H9 (cell line): ENCODE measurements at regions not wholly inside any gene's neighbourhood (a gene's known extent, or its start where the extent isn't known, plus 50 kb on each side); places are given as distances from the start of the nearest gene placed in this dataset.

Experiments
- DNase-seq: peaks from one replicate; pipeline ENCODE4 v3.0.0-alpha.2; 2017
- H2AFZ ChIP-seq: one replicate; pipeline ENCODE4 v1.6.1; 2013; ENCODE audit warnings: mild to moderate bottlenecking, low read length, control low read depth, moderate library complexity
- H2AK5ac ChIP-seq: 2 replicates; pipeline ENCODE4 v1.6.1; 2013; ENCODE audit warnings: low read length, control low read depth, mixed read lengths; ENCODE audit not compliant: insufficient read length
- H2BK120ac ChIP-seq: one replicate; pipeline ENCODE4 v1.6.1; 2013; ENCODE audit warnings: low read depth, mild to moderate bottlenecking, low read length, control low read depth, inconsistent platforms; ENCODE audit not compliant: poor library complexity, severe bottlenecking
- H2BK12ac ChIP-seq: 2 replicates; pipeline ENCODE4 v1.6.1; 2013; ENCODE audit warnings: low read length, control low read depth, mixed read lengths, low read depth; ENCODE audit not compliant: insufficient read length
- H2BK15ac ChIP-seq: 2 replicates; pipeline ENCODE4 v1.6.1; 2013; ENCODE audit warnings: low read depth, low read length, control low read depth
- H2BK20ac ChIP-seq: one replicate; pipeline ENCODE4 v1.6.1; 2013; ENCODE audit warnings: low read depth, mild to moderate bottlenecking, low read length, control low read depth, inconsistent platforms; ENCODE audit not compliant: poor library complexity, severe bottlenecking
- H2BK5ac ChIP-seq: 2 replicates; pipeline ENCODE4 v1.6.1; 2013; ENCODE audit warnings: low read length, control low read depth, mixed read lengths; ENCODE audit not compliant: insufficient read length
- H3K14ac ChIP-seq: 2 replicates; pipeline ENCODE4 v1.6.1; 2013; ENCODE audit warnings: low read length, control low read depth; ENCODE audit not compliant: insufficient read depth
- H3K18ac ChIP-seq: 2 replicates; pipeline ENCODE4 v1.6.1; 2013; ENCODE audit warnings: low read depth, mild to moderate bottlenecking, mixed read lengths, low read length, control low read depth; ENCODE audit not compliant: insufficient read length
- H3K23ac ChIP-seq: 2 replicates; pipeline ENCODE4 v1.6.1; 2013; ENCODE audit warnings: low read length, control low read depth, mixed read lengths, low read depth; ENCODE audit not compliant: insufficient read length
- H3K23me2 ChIP-seq: 2 replicates; pipeline ENCODE4 v1.6.1; 2013; ENCODE audit warnings: low read depth, mild to moderate bottlenecking, mixed read lengths, low read length, control low read depth; ENCODE audit not compliant: insufficient read length, poor library complexity, severe bottlenecking
- H3K27ac ChIP-seq: 2 replicates; pipeline ENCODE4 v1.5.1; 2013; ENCODE audit warnings: low read length, control low read depth, mixed read lengths, low read depth; ENCODE audit not compliant: insufficient read length
- H3K27me3 ChIP-seq: 2 replicates; pipeline ENCODE4 v1.6.1; 2013; ENCODE audit warnings: low read length, control low read depth, inconsistent platforms; ENCODE audit not compliant: insufficient read depth
- H3K4ac ChIP-seq: 2 replicates; pipeline ENCODE4 v1.6.1; 2013; ENCODE audit warnings: low read depth, mild to moderate bottlenecking, control low read depth, inconsistent platforms, low read length, moderate library complexity
- H3K4me1 ChIP-seq: 2 replicates; pipeline ENCODE4 v1.6.1; 2013; ENCODE audit warnings: low read length, control low read depth, inconsistent platforms; ENCODE audit not compliant: insufficient read depth
- H3K4me2 ChIP-seq: 2 replicates; pipeline ENCODE4 v1.6.1; 2013; ENCODE audit warnings: low read length, control low read depth, mixed read lengths; ENCODE audit not compliant: insufficient read length, insufficient read depth
- H3K56ac ChIP-seq: 2 replicates; pipeline ENCODE4 v1.6.1; 2013; ENCODE audit warnings: low read depth, mild to moderate bottlenecking, mixed read lengths, low read length, control low read depth; ENCODE audit not compliant: insufficient read length
- H3K79me1 ChIP-seq: 2 replicates; pipeline ENCODE4 v1.6.1; 2013; ENCODE audit warnings: low read depth, mild to moderate bottlenecking, moderate library complexity, low read length, control low read depth, inconsistent platforms; ENCODE audit not compliant: insufficient read depth, poor library complexity, severe bottlenecking
- H3K79me2 ChIP-seq: 2 replicates; pipeline ENCODE4 v1.6.1; 2013; ENCODE audit warnings: low read length, control low read depth, inconsistent platforms; ENCODE audit not compliant: insufficient read depth
- H3K9ac ChIP-seq: 2 replicates; pipeline ENCODE4 v1.6.1; 2013; ENCODE audit warnings: low read length, control low read depth, mixed read lengths; ENCODE audit not compliant: insufficient read length; ENCODE audit errors: extremely low read depth
- H3K9me3 ChIP-seq: one replicate; pipeline ENCODE4 v1.6.1; 2013; ENCODE audit warnings: low read depth, low read length, inconsistent platforms; ENCODE audit not compliant: control insufficient read depth
- H3T11ph ChIP-seq: one replicate; pipeline ENCODE4 v1.6.1; 2013; ENCODE audit warnings: mild to moderate bottlenecking, low read length, control low read depth, inconsistent platforms
- H4K20me1 ChIP-seq: one replicate; pipeline ENCODE4 v1.6.1; 2013; ENCODE audit not compliant: control insufficient read depth, insufficient read length, insufficient read depth
- H4K5ac ChIP-seq: 2 replicates; pipeline ENCODE4 v1.6.1; 2013; ENCODE audit warnings: low read depth, mild to moderate bottlenecking, mixed read lengths, low read length, control low read depth; ENCODE audit not compliant: insufficient read length
- H4K8ac ChIP-seq: replicated peaks from 2 replicates; pipeline ENCODE4 v1.6.1; 2013; ENCODE audit warnings: low read length, control low read depth, mixed read lengths, low read depth; ENCODE audit not compliant: insufficient read length
- H4K91ac ChIP-seq: 2 replicates; pipeline ENCODE4 v1.6.1; 2013; ENCODE audit warnings: low read depth, mild to moderate bottlenecking, moderate library complexity, mixed read lengths, low read length, control low read depth; ENCODE audit not compliant: insufficient read length
- H3K27ac Mint-ChIP-seq, 3 experiments: 2 replicates in 2 of 3; 3 replicates in 1 of 3; pipeline ENCODE4 v1.8.0; 2020 to 2021; ENCODE audit warnings: mixed read lengths in 3 of 3, mild to moderate bottlenecking in 1 of 3, moderate library complexity in 1 of 3
- H3K27me3 Mint-ChIP-seq: 2 replicates; pipeline ENCODE4 v1.8.0; 2021; ENCODE audit warnings: low read depth, mild to moderate bottlenecking, moderate library complexity, mixed read lengths
- H3K36me3 Mint-ChIP-seq, 3 experiments: 2 replicates in 2 of 3; 3 replicates in 1 of 3; pipeline ENCODE4 v1.8.0; 2020 to 2021; ENCODE audit warnings: low read depth in 3 of 3, mixed read lengths in 3 of 3; ENCODE audit not compliant: insufficient read depth in 1 of 3
- H3K4me1 Mint-ChIP-seq, 2 experiments: 2 replicates each; pipeline ENCODE4 v1.8.0; 2020; ENCODE audit warnings: mixed read lengths in 2 of 2
- H3K4me3 Mint-ChIP-seq, 2 experiments: 2 replicates in 1 of 2; 3 replicates in 1 of 2; pipeline ENCODE4 v1.8.0; 2020 to 2021; ENCODE audit warnings: mild to moderate bottlenecking in 2 of 2, mixed read lengths in 2 of 2, moderate library complexity in 1 of 2
- H3K9me3 Mint-ChIP-seq, 2 experiments: 2 replicates in 1 of 2; 3 replicates in 1 of 2; pipeline ENCODE4 v1.8.0; 2020; ENCODE audit warnings: mild to moderate bottlenecking in 2 of 2, mixed read lengths in 2 of 2, moderate library complexity in 1 of 2
- CTCF ChIP-seq: fragments of 200-600 bp; sonication (generic); conservative IDR thresholded peaks from 3 replicates; pipeline ENCODE4 v1.8.0; 2021; ENCODE audit warnings: antibody characterized with exemption, mild to moderate bottlenecking
- WGBS: extraction: QIAGEN DNeasy Blood & Tissue Kit; methylation state at CpG from one replicate; pipeline ENCODE4 v1.1.7; 2013; ENCODE audit warnings: missing lambda C conversion rate, low lambda C conversion rate, mixed read lengths; ENCODE audit not compliant: insufficient read length; ENCODE audit errors: extremely low coverage; 5-methylcytosine and 5-hydroxymethylcytosine counted together

GRCh38 chr18:71324356-71324755 lies 1035.5 kb downstream of the SOCS6 start:
- Histone ChIP-seq H2AK5ac (no peak overlapping the region), H3K4ac (no peak overlapping the region), H2BK20ac (no peak overlapping the region), H2BK12ac (no peak overlapping the region), H3K14ac (no peak overlapping the region), H3K27ac (no peak overlapping the region), H3K9me3 (no peaks in the 10 kb centered on the region), H3K4me2 (no peak overlapping the region), H2AFZ (no peak overlapping the region), H4K91ac (no peak overlapping the region), H4K8ac (no peak overlapping the region), H4K5ac (no peak overlapping the region), H2BK5ac (no peak overlapping the region), H3K23ac (no peak overlapping the region), H3K4me1 (no peaks in the 10 kb centered on the region), H3K9ac (no peak overlapping the region), H3K23me2 (no peaks in the 10 kb centered on the region), H3K27me3 (no peaks in the 10 kb centered on the region), H2BK120ac (no peak overlapping the region), H3K18ac (no peak overlapping the region), H2BK15ac (no peak overlapping the region), H3K56ac (no peak overlapping the region), H3K79me1 (no peaks in the 10 kb centered on the region), H3K79me2 (no peaks in the 10 kb centered on the region), H4K20me1 (no peaks in the 10 kb centered on the region), H3T11ph (no peak overlapping the region)
- no peak for DNase-seq
- TF ChIP-seq CTCF, result no peak
- H3K4me1 Mint-ChIP-seq, result peaks cover 3 to 10% of the 10 kb centered on the region in 2 experiments; a peak in 2 of 4 replicates
- no peaks in the 10 kb centered on the region for H3K36me3 Mint-ChIP-seq
- no peak overlapping the region for H3K4me3 Mint-ChIP-seq
- peaks cover 44% of the 10 kb centered on the region for H3K27me3 Mint-ChIP-seq
- H3K27ac Mint-ChIP-seq, result no peak overlapping the region
- H3K9me3 Mint-ChIP-seq, result no peaks in the 10 kb centered on the region
- WGBS, result no CpG with 5 or more reads among the region's 1 CpG
